ENCODE measurements at regions not wholly inside any gene's neighbourhood (a gene's known extent, or its start where the extent isn't known, plus 50 kb on each side); places are given as distances from the start of the nearest gene placed in this dataset.
A peak's percentile ranks its signal among the peaks of the same experiment; 100 is the strongest.

- H3K9ac ChIP-seq (ENCODE audit: low read length in 5 of 5): no peak overlapping the region
- H3K9me3 ChIP-seq (ENCODE audit: control insufficient read depth in 5 of 5, low read length in 5 of 5): no peaks in the 10 kb centered on the region
- no peaks in the 10 kb centered on the region for H3K36me3 ChIP-seq (ENCODE audit: control insufficient read depth in 5 of 5, insufficient read depth in 5 of 5, low read length in 5 of 5)
- H3K27me3 ChIP-seq (ENCODE audit: control insufficient read depth in 5 of 5, insufficient read depth in 4 of 5, low read length in 5 of 5): no peaks in the 10 kb centered on the region
- no peak overlapping the region for H3K4me3 ChIP-seq (ENCODE audit: low read depth in 1 of 5, low read length in 5 of 5)
- peaks cover 0 to 2% (median 0%) of the 10 kb centered on the region in 5 donors for H3K4me1 ChIP-seq (ENCODE audit: control insufficient read depth in 5 of 5, insufficient read depth in 5 of 5, low read length in 5 of 5)
- H3K27ac ChIP-seq (ENCODE audit: low read depth, low read length): no peak overlapping the region
These were observed 363.4 kb downstream of the RPRM start for GRCh38 chr2:153115141-153115540.

GRCh38 chr2:153110486-153110885 is 368.1 kb downstream of the RPRM start:
- no peaks in the 10 kb centered on the region for H3K27me3 ChIP-seq (ENCODE audit: control insufficient read depth in 5 of 5, insufficient read depth in 4 of 5, low read length in 5 of 5)
- H3K4me3 ChIP-seq (ENCODE audit: low read depth in 1 of 5, low read length in 5 of 5): no peak overlapping the region
- H3K27ac ChIP-seq (ENCODE audit: low read depth, low read length): no peak overlapping the region
- no peaks in the 10 kb centered on the region for H3K9me3 ChIP-seq (ENCODE audit: control insufficient read depth in 5 of 5, low read length in 5 of 5)
- H3K36me3 ChIP-seq (ENCODE audit: control insufficient read depth in 5 of 5, insufficient read depth in 5 of 5, low read length in 5 of 5): no peaks in the 10 kb centered on the region
- H3K4me1 ChIP-seq (ENCODE audit: control insufficient read depth in 5 of 5, insufficient read depth in 5 of 5, low read length in 5 of 5): peaks cover 0 to 11% (median 10%) of the 10 kb centered on the region in 5 donors
- no peak overlapping the region for H3K9ac ChIP-seq (ENCODE audit: low read length in 5 of 5)

- Histone ChIP-seq H3K9ac (ENCODE audit: low read length in 5 of 5) (no peak overlapping the region), H3K4me1 (ENCODE audit: control insufficient read depth in 5 of 5, insufficient read depth in 5 of 5, low read length in 5 of 5) (peaks cover 0 to 11% (median 10%) of the 10 kb centered on the region in 5 donors), H3K4me3 (ENCODE audit: low read depth in 1 of 5, low read length in 5 of 5) (no peak overlapping the region), H3K9me3 (ENCODE audit: control insufficient read depth in 5 of 5, low read length in 5 of 5) (no peaks in the 10 kb centered on the region), H3K27ac (ENCODE audit: low read depth, low read length) (no peak overlapping the region), H3K27me3 (ENCODE audit: control insufficient read depth in 5 of 5, insufficient read depth in 4 of 5, low read length in 5 of 5) (no peaks in the 10 kb centered on the region), H3K36me3 (ENCODE audit: control insufficient read depth in 5 of 5, insufficient read depth in 5 of 5, low read length in 5 of 5) (no peaks in the 10 kb centered on the region)
These were observed 368.8 kb downstream of the RPRM start for GRCh38 chr2:153109793-153110192.

GRCh38 chr2:153106802-153107477 is 371.6 kb downstream of the RPRM start:
- H3K27me3 ChIP-seq (ENCODE audit: control insufficient read depth in 5 of 5, insufficient read depth in 4 of 5, low read length in 5 of 5): no peaks in the 10 kb centered on the region
- no peaks in the 10 kb centered on the region for H3K9me3 ChIP-seq (ENCODE audit: control insufficient read depth in 5 of 5, low read length in 5 of 5)
- no peak overlapping the region for H3K27ac ChIP-seq (ENCODE audit: low read depth, low read length)
- H3K4me3 ChIP-seq (ENCODE audit: low read depth in 1 of 5, low read length in 5 of 5): peak overlapping the region in 1 of 5 donors; percentile 12
- H3K9ac ChIP-seq (ENCODE audit: low read length in 5 of 5): no peak overlapping the region
- no peaks in the 10 kb centered on the region for H3K36me3 ChIP-seq (ENCODE audit: control insufficient read depth in 5 of 5, insufficient read depth in 5 of 5, low read length in 5 of 5)
- peaks cover 0 to 11% (median 10%) of the 10 kb centered on the region in 5 donors for H3K4me1 ChIP-seq (ENCODE audit: control insufficient read depth in 5 of 5, insufficient read depth in 5 of 5, low read length in 5 of 5)

- Histone ChIP-seq H3K4me1 (ENCODE audit: control insufficient read depth in 5 of 5, insufficient read depth in 5 of 5, low read length in 5 of 5) (peaks cover 0 to 14% (median 10%) of the 10 kb centered on the region in 5 donors), H3K27me3 (ENCODE audit: control insufficient read depth in 5 of 5, insufficient read depth in 4 of 5, low read length in 5 of 5) (no peaks in the 10 kb centered on the region), H3K27ac (ENCODE audit: low read depth, low read length) (no peak overlapping the region), H3K4me3 (ENCODE audit: low read depth in 1 of 5, low read length in 5 of 5) (no peak overlapping the region), H3K36me3 (ENCODE audit: control insufficient read depth in 5 of 5, insufficient read depth in 5 of 5, low read length in 5 of 5) (no peaks in the 10 kb centered on the region), H3K9ac (ENCODE audit: low read length in 5 of 5) (no peak overlapping the region), H3K9me3 (ENCODE audit: control insufficient read depth in 5 of 5, low read length in 5 of 5) (no peaks in the 10 kb centered on the region)
These were observed 372.6 kb downstream of the RPRM start for GRCh38 chr2:153105829-153106578.

GRCh38 chr2:153101187-153101586 is 377.4 kb downstream of the RPRM start:
- H3K36me3 ChIP-seq (ENCODE audit: control insufficient read depth in 5 of 5, insufficient read depth in 5 of 5, low read length in 5 of 5): no peaks in the 10 kb centered on the region
- no peaks in the 10 kb centered on the region for H3K9me3 ChIP-seq (ENCODE audit: control insufficient read depth in 5 of 5, low read length in 5 of 5)
- peaks cover 0 to 8% (median 4%) of the 10 kb centered on the region in 5 donors for H3K4me1 ChIP-seq (ENCODE audit: control insufficient read depth in 5 of 5, insufficient read depth in 5 of 5, low read length in 5 of 5)
- H3K27ac ChIP-seq (ENCODE audit: low read depth, low read length): no peak overlapping the region
- no peak overlapping the region for H3K4me3 ChIP-seq (ENCODE audit: low read depth in 1 of 5, low read length in 5 of 5)
- H3K27me3 ChIP-seq (ENCODE audit: control insufficient read depth in 5 of 5, insufficient read depth in 4 of 5, low read length in 5 of 5): no peaks in the 10 kb centered on the region
- no peak overlapping the region for H3K9ac ChIP-seq (ENCODE audit: low read length in 5 of 5)

- Histone ChIP-seq H3K36me3 (ENCODE audit: control insufficient read depth in 5 of 5, insufficient read depth in 5 of 5, low read length in 5 of 5) (no peaks in the 10 kb centered on the region), H3K4me3 (ENCODE audit: low read depth in 1 of 5, low read length in 5 of 5) (no peak overlapping the region), H3K4me1 (ENCODE audit: control insufficient read depth in 5 of 5, insufficient read depth in 5 of 5, low read length in 5 of 5) (peaks cover 0 to 2% (median 0%) of the 10 kb centered on the region in 5 donors), H3K27me3 (ENCODE audit: control insufficient read depth in 5 of 5, insufficient read depth in 4 of 5, low read length in 5 of 5) (no peaks in the 10 kb centered on the region), H3K9ac (ENCODE audit: low read length in 5 of 5) (no peak overlapping the region), H3K9me3 (ENCODE audit: control insufficient read depth in 5 of 5, low read length in 5 of 5) (no peaks in the 10 kb centered on the region), H3K27ac (ENCODE audit: low read depth, low read length) (no peak overlapping the region)
These were observed 378.4 kb downstream of the RPRM start for GRCh38 chr2:153100151-153100550.

GRCh38 chr2:153098073-153098472 is 379.7 kb downstream of the ARL6IP6 start:
- H3K9ac ChIP-seq (ENCODE audit: low read length in 5 of 5): no peak overlapping the region
- H3K9me3 ChIP-seq (ENCODE audit: control insufficient read depth in 5 of 5, low read length in 5 of 5): no peaks in the 10 kb centered on the region
- peaks cover 0 to 2% (median 0%) of the 10 kb centered on the region in 5 donors for H3K4me1 ChIP-seq (ENCODE audit: control insufficient read depth in 5 of 5, insufficient read depth in 5 of 5, low read length in 5 of 5)
- no peaks in the 10 kb centered on the region for H3K27me3 ChIP-seq (ENCODE audit: control insufficient read depth in 5 of 5, insufficient read depth in 4 of 5, low read length in 5 of 5)
- no peaks in the 10 kb centered on the region for H3K36me3 ChIP-seq (ENCODE audit: control insufficient read depth in 5 of 5, insufficient read depth in 5 of 5, low read length in 5 of 5)
- H3K4me3 ChIP-seq (ENCODE audit: low read depth in 1 of 5, low read length in 5 of 5): no peak overlapping the region
- no peak overlapping the region for H3K27ac ChIP-seq (ENCODE audit: low read depth, low read length)

- Histone ChIP-seq H3K4me1 (ENCODE audit: control insufficient read depth in 5 of 5, insufficient read depth in 5 of 5, low read length in 5 of 5) (peaks cover 0 to 1% (median 0%) of the 10 kb centered on the region in 5 donors), H3K4me3 (ENCODE audit: low read depth in 1 of 5, low read length in 5 of 5) (no peak overlapping the region), H3K27me3 (ENCODE audit: control insufficient read depth in 5 of 5, insufficient read depth in 4 of 5, low read length in 5 of 5) (no peaks in the 10 kb centered on the region), H3K27ac (ENCODE audit: low read depth, low read length) (no peak overlapping the region), H3K9me3 (ENCODE audit: control insufficient read depth in 5 of 5, low read length in 5 of 5) (peaks cover 0 to 3% (median 0%) of the 10 kb centered on the region in 5 donors), H3K9ac (ENCODE audit: low read length in 5 of 5) (no peak overlapping the region), H3K36me3 (ENCODE audit: control insufficient read depth in 5 of 5, insufficient read depth in 5 of 5, low read length in 5 of 5) (no peaks in the 10 kb centered on the region)
These were observed 377.9 kb downstream of the ARL6IP6 start for GRCh38 chr2:153096272-153096671.

- Histone ChIP-seq H3K4me1 (ENCODE audit: control insufficient read depth in 5 of 5, insufficient read depth in 5 of 5, low read length in 5 of 5) (no peaks in the 10 kb centered on the region), H3K27me3 (ENCODE audit: control insufficient read depth in 5 of 5, insufficient read depth in 4 of 5, low read length in 5 of 5) (no peaks in the 10 kb centered on the region), H3K36me3 (ENCODE audit: control insufficient read depth in 5 of 5, insufficient read depth in 5 of 5, low read length in 5 of 5) (no peaks in the 10 kb centered on the region), H3K9ac (ENCODE audit: low read length in 5 of 5) (no peak overlapping the region), H3K27ac (ENCODE audit: low read depth, low read length) (no peak overlapping the region), H3K4me3 (ENCODE audit: low read depth in 1 of 5, low read length in 5 of 5) (no peak overlapping the region), H3K9me3 (ENCODE audit: control insufficient read depth in 5 of 5, low read length in 5 of 5) (peaks cover 0 to 4% (median 0%) of the 10 kb centered on the region in 5 donors)
These were observed 372.9 kb downstream of the ARL6IP6 start for GRCh38 chr2:153091344-153091743.

Data from subcutaneous abdominal adipose tissue (tissue), 5 donors.